ENCODE measurements at regions not wholly inside any gene's neighbourhood (a gene's known extent, or its start where the extent isn't known, plus 50 kb on each side); places are given as distances from the start of the nearest gene placed in this dataset.

GRCh38 chr17:53088481-53088880, 734.2 kb upstream of the KIF2B start:
- TF ChIP-seq CTCF (conservative IDR thresholded peaks at IDR 0.05; ENCODE audit: low read depth, low read length), result no peak
- no peak for TF ChIP-seq EZH2 (IDR thresholded peaks at IDR 0.05; ENCODE audit: borderline replicate concordance, low read depth, low read length, poor library complexity, severe bottlenecking)

Measured in A673 (cell line).